ENCODE measurements at regions not wholly inside any gene's neighbourhood (a gene's known extent, or its start where the extent isn't known, plus 50 kb on each side); places are given as distances from the start of the nearest gene placed in this dataset.

- Histone ChIP-seq H3K36me3 (no peaks in the 10 kb centered on the region), H3K4me1 (peaks cover 18% of the 10 kb centered on the region), H3K27me3 (no peaks in the 10 kb centered on the region), H3K27ac (peak overlapping the region; percentile 18), H3K9me3 (no peaks in the 10 kb centered on the region), H3K4me3 (no peak overlapping the region)
- no peak for DNase-seq (ENCODE audit: extremely low spot score in 2 of 2)
- intact Hi-C loops (cut with DNase I): no loop called here
- TF ChIP-seq CTCF (IDR thresholded peaks at IDR 0.05): no peak
- no peak for TF ChIP-seq POLR2AphosphoS5 (IDR thresholded peaks at IDR 0.05; ENCODE audit: insufficient read depth in 1 of 2, low read depth in 1 of 2)
- TF ChIP-seq POLR2A (IDR thresholded peaks at IDR 0.05): no peak
Observed at GRCh38 chr9:108467653-108468324, 388.0 kb downstream of the ACTL7B start.

- peaks cover 15% of the 10 kb centered on the region for H3K4me1 ChIP-seq
- intact Hi-C loops (cut with DNase I): no loop called here
- no peak for DNase-seq (ENCODE audit: extremely low spot score in 2 of 2)
- H3K4me3 ChIP-seq: no peak overlapping the region
- no peaks in the 10 kb centered on the region for H3K36me3 ChIP-seq
- no peaks in the 10 kb centered on the region for H3K9me3 ChIP-seq
- H3K27ac ChIP-seq: peak overlapping the region; percentile 18
- no peak for TF ChIP-seq CTCF (IDR thresholded peaks at IDR 0.05)
- no peaks in the 10 kb centered on the region for H3K27me3 ChIP-seq
Observed at GRCh38 chr9:108467161-108467560, 388.6 kb downstream of the ACTL7B start.

- Histone ChIP-seq H3K36me3 (no peaks in the 10 kb centered on the region), H3K4me1 (peaks cover 15% of the 10 kb centered on the region), H3K27me3 (no peaks in the 10 kb centered on the region), H3K27ac (no peak overlapping the region), H3K4me3 (no peak overlapping the region), H3K9me3 (no peaks in the 10 kb centered on the region)
- intact Hi-C loops (cut with DNase I): no loop called here
- DNase-seq (ENCODE audit: extremely low spot score in 2 of 2): no peak
- TF ChIP-seq CTCF (IDR thresholded peaks at IDR 0.05) (no peak), POLR2A (IDR thresholded peaks at IDR 0.05) (no peak), POLR2AphosphoS5 (IDR thresholded peaks at IDR 0.05; ENCODE audit: insufficient read depth in 1 of 2, low read depth in 1 of 2) (no peak)
Observed at GRCh38 chr9:108466304-108466703, 389.5 kb downstream of the ACTL7B start.

GRCh38 chr9:108463932-108464606 lies 391.7 kb downstream of the ACTL7B start:
- Histone ChIP-seq H3K27ac (no peak overlapping the region), H3K4me1 (peaks cover 15% of the 10 kb centered on the region), H3K27me3 (no peaks in the 10 kb centered on the region), H3K36me3 (no peaks in the 10 kb centered on the region), H3K9me3 (no peaks in the 10 kb centered on the region), H3K4me3 (no peak overlapping the region)
- intact Hi-C loops (cut with DNase I): no loop called here
- DNase-seq (ENCODE audit: extremely low spot score in 2 of 2): no peak
- TF ChIP-seq POLR2AphosphoS5 (IDR thresholded peaks at IDR 0.05; ENCODE audit: insufficient read depth in 1 of 2, low read depth in 1 of 2): no peak
- TF ChIP-seq CTCF (IDR thresholded peaks at IDR 0.05): no peak
- TF ChIP-seq POLR2A (IDR thresholded peaks at IDR 0.05): no peak

- Histone ChIP-seq H3K36me3 (no peaks in the 10 kb centered on the region), H3K4me3 (no peak overlapping the region), H3K27ac (no peak overlapping the region), H3K4me1 (no peaks in the 10 kb centered on the region), H3K9me3 (no peaks in the 10 kb centered on the region), H3K27me3 (no peaks in the 10 kb centered on the region)
- intact Hi-C loops (cut with DNase I): no loop called here
- DNase-seq (ENCODE audit: extremely low spot score in 2 of 2): no peak
- no peak for TF ChIP-seq POLR2A (IDR thresholded peaks at IDR 0.05)
- TF ChIP-seq POLR2AphosphoS5 (IDR thresholded peaks at IDR 0.05; ENCODE audit: insufficient read depth in 1 of 2, low read depth in 1 of 2): no peak
- no peak for TF ChIP-seq CTCF (IDR thresholded peaks at IDR 0.05)
Observed at GRCh38 chr9:108456903-108457302, 398.9 kb downstream of the ACTL7B start.

Measured in vagina (tissue), 2 donors.